Posterior vena cava (tissue), 2 donors: ENCODE measurements at regions not wholly inside any gene's neighbourhood (a gene's known extent, or its start where the extent isn't known, plus 50 kb on each side); places are given as distances from the start of the nearest gene placed in this dataset.

ENCODE experiments used
- DNase-seq: peaks from one replicate; pipeline ENCODE4 v3.0.0-alpha.2; 2020; ENCODE audit warnings: low spot score
- intact Hi-C, 2 donors: fragments of 100-400 bp; cut with DNase I; formaldehyde crosslinking; loops; one replicate each; pipeline versions ENCODE4 v1.14.1 to v1.14.2; 2022 to 2023
- donor health status: DM: yes; HTN: yes; CAD: no.
- donor health status: DM: yes; HTN: yes; CAD: no.

GRCh38 chr1:209354840-209355165, 228.7 kb upstream of the CAMK1G start:
- intact Hi-C loops, result no loop called here
- no peak for DNase-seq

DNA sequence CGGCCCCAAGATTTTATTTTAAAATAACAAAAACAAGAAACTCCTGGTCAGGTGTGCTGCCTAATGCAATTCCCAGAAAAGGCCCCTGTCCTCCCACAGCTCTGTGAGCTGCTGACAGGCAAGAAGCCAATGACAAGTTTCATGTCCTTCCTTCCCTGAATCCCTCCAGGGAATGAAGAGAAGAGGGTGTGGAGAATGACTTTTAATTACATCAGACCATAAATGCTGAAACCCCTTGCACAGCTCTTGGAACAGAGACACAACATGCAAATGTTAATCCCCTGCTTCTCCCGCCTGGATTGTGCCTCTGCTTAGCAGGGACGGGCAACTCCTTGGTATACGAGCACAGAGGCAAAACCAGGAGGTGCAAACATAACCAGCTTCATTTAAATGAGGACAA, 228.1 kb upstream of the CAMK1G start:
- DNase-seq, result no peak
- intact Hi-C loops, result no loop called here

DNA sequence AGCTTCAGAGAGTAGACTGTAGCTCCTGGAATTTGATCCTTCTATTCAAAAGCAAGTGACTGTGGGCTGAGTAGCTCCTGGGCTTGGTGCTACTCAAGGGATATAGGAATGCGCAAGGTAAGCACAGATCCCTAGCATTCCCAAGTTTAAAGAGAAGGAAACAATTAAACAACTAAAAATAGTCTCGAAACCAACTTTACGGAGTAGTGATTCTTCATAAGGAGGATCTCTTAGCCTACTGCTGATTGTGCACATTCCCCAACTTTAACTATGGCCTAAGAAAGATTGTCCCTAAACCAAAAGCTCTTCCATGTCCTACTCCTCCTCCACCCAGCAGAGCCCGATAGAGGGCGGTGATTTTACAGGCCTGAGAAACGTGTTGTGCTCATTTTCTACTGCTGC, 226.5 kb upstream of the CAMK1G start:
- DNase-seq, result no peak
- intact Hi-C loops, result no loop called here

DNA sequence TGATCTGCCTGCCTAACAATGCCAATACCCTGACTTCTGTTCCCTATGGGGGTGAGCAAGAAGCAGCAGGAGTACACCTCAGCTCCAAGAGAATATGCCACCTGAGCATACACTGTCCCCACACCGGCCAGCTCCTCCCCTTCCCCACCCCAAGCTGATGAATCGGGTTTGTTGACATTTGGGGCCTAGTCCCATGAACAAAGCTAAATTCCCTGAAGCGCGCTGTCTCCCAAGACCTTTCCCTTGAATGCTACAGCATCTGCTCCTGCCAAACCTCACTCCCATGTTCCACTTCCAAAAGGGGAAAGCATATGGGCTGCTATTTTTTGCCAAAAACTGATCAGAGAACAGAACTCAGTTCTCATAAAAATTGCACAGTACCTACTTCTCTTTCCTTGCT, 220.4 kb upstream of the CAMK1G start:
- DNase-seq, result no peak
- intact Hi-C loops, result no loop called here

DNA sequence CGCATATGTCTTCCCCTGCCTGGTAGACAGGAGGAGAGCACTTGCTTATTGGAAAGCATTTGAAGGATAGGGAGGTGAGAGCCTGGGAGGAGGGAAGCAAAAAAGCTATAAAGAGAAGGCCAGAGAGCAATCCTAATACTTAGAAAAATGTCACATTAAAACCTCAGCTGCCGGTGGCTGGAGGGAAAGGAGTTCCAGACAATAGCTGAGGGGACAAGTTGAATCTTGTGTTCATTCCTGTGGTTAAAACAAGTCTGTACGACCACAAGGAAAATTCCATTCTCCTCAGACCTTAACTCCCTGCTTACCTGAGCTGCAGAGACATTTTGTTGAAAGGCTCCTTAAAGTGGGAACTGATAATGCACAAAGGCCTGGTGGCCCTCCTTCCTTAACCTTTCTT, 218.8 kb upstream of the CAMK1G start:
- intact Hi-C loops, result no loop called here
- DNase-seq, result no peak

GRCh38 chr1:209367061-209367772, 216.3 kb upstream of the CAMK1G start:
- no peak for DNase-seq

GRCh38 chr1:209368864-209369598, 214.5 kb upstream of the CAMK1G start:
- intact Hi-C loops, result no loop called here
- no peak for DNase-seq

More at GRCh38 chr1:209367061-209367772, 216.3 kb upstream of the CAMK1G start:
- intact Hi-C loops, result no loop called here

DNA sequence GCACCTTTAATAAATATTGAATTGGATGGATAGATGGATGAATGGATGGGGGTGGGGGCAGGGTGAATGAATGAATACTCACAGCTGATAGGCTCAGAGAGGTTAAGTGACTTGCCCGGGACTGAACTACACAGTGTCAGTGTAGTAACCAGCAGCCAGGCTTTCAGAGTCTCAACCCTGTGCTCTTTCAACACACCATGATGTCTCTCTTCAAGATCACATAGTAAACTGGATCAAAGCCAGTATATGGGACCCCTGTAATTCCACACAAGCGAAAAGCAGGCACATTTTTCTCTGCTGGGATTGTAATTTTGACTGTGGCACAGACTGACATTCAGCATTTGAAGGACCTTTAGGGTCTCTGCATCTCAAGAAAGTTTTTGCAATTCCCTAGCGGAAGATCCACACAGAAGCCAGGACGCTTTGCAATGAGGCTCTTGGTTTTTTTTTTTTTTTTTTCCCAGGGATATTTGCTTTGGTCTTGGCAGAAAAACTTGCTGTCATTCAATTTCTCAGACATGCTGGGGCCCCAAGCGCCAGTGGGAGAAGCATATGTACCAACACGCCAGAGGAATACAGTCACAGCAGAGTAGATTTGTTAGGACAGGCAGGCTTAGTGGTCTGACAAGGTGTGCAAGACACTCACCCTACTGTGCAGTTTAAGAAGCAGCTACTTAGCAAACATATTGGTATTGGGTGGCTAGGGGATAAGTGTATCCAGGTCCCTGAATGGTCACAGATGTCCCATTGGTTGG, 213.1 kb upstream of the CAMK1G start:
- intact Hi-C loops, result loop anchor here in 1 of 2 donors (5.0 kb wide), 1 partner anchor 667 kb away; no protein-coding TSS in a partner anchor
- DNase-seq, result no peak

GRCh38 chr1:209375097-209375496, 208.4 kb upstream of the CAMK1G start:
- intact Hi-C loops, result no loop called here

DNA sequence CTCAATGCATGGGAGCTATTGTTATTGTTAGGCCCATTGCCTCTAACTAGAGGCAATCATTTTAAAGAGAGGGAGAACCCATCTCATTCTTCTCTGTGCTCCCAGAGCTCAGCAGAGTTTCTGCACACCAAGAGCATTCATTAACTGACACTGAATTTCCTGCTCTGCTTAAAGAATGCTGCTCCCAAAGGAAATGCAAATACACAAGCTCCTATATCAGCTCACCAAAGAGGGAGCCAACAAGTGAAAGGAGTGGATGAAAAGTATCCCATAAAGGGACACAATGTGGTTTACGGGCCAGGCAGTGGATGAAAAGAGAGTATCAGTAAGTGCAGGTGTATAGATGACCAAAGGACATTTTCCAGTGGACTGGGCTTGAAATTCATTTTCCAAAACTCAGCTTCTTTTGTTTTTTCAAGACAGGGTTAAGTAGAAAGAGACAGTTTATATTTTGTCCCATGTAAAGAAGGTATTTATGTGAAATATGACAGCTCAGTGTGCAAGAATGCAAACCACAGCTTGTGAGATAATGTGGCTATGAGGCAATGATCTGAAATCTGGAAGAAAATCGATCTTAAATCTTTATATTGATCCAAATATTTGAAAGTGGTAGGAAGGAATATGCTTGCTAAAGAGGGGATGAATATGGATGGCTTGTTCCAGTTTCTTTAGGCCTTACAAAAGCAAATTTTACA, 207.7 kb upstream of the CAMK1G start:
- no peak for DNase-seq
- intact Hi-C loops, result no loop called here

More at GRCh38 chr1:209375097-209375496, 208.4 kb upstream of the CAMK1G start:
- DNase-seq, result no peak

- no peak for DNase-seq
- intact Hi-C loops, result loop anchor here in 1 of 2 donors (1.0 kb wide), 1 partner anchor 11 kb away; no protein-coding TSS in a partner anchor
Measured at GRCh38 chr1:209376774-209377173, 206.7 kb upstream of the CAMK1G start.

- intact Hi-C loops, result loop anchor here in 1 of 2 donors (1.0 kb wide), 1 partner anchor 9 kb away; no protein-coding TSS in a partner anchor
- DNase-seq, result no peak
Measured at GRCh38 chr1:209377995-209378394, 205.5 kb upstream of the CAMK1G start.

DNA sequence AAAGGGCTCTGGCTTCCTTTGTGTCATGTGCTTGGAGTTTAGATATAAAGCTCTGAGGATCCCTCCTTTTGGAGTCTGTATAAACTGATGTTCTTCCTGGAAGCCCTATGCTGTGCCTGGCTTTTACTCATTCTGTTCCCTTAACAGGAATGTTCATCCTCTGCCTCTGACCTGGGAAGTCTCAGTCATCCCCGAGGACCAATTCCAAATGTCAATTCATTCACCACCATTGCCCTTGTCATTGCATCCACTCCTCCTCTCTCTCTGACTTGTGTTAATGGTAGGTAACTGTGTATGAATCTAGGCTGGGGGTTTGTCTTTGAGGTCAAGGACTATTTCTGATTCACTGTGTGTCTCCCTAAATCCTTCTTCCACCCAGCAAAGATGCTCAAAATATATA, 204.2 kb upstream of the CAMK1G start:
- intact Hi-C loops, result no loop called here

DNA sequence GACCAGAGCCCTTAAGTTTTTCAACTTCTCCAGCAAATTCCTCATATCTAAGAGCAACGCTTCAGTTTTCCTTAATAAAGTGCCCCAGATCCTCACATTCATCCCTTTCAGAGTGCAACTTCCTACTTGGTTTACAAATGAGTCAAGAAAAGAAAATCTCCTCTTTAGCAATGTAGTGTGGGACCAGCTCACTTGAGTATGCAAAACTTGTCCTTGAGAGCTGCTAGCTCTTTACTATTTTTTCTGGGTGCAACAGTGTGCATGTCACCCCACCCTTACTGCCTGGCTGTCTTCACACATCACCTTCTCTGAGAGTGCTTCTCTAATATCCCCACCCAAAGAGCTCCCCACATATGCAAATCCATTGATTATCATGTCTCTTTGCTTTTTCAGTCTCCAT, 203.1 kb upstream of the CAMK1G start:
- DNase-seq, result no peak
- intact Hi-C loops, result no loop called here

More for the DNA sequence above, 204.2 kb upstream of the CAMK1G start:
- no peak for DNase-seq

DNA sequence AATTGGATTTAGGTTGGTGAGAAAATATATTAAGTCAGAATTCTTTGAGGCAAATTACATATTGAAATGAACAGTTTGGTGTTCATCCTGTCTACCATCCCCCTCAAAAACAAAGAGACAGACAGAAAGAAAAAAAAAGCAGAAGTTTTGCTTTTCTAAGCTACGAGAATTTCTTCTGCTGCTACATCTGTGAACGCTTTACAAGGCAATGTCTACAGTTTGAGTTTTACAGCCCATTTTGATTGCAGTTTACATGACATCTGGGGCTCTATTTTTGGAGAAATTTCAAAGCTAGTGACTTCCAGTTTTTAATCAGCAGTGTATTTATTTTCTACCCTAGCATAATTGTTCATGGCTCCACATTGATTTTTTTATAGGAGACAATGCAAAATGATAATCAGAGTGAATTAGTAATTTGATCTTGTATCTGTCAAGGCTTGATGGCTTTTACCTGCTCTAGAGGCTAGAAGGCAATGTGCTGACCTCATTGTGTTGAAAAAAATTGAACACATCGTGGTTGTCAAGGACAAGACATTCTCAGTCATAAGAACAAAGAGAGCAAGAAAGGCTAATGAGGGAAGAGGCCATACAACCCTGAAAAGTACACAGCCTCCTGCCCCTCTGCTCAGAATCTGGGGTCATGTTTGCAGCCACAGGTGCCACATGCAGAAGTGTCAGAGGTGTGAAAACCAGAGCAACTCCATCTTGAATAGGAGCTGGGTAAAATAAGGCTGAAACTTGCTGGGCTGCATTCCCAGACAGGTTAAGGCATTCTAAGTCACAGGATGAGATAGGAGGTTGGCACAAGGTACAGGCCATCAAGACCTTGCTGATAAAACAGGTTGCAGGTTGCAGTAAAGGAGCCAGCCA, 201.0 kb upstream of the CAMK1G start:
- DNase-seq, result no peak
- intact Hi-C loops, result no loop called here

- no peak for DNase-seq
- intact Hi-C loops, result no loop called here
Measured at GRCh38 chr1:209383422-209383821, 200.1 kb upstream of the CAMK1G start.

GRCh38 chr1:209383907-209384709, 199.4 kb upstream of the CAMK1G start:
- no peak for DNase-seq
- intact Hi-C loops, result no loop called here
